Peyer's patch (tissue), 4 donors: ENCODE measurements at regions not wholly inside any gene's neighbourhood (a gene's known extent, or its start where the extent isn't known, plus 50 kb on each side); places are given as distances from the start of the nearest gene placed in this dataset.

Experiments used
- POLR2A ChIP-seq, 2 donors: fragments of 450-650 bp; IDR thresholded peaks; one replicate each; pipeline ENCODE4 v1.5.1; 2017; ENCODE audit warnings: antibody characterized with exemption in 2 of 2, mild to moderate bottlenecking in 2 of 2, moderate library complexity in 2 of 2
- TF ChIP-seq, protein P1 (sequence below), 6 experiments: fragments of 450-650 bp in 4 of 6; fragments of 200-600 bp in 2 of 6; sonication (generic) in 1 of 6; IDR thresholded peaks; one replicate each; pipeline ENCODE4 v1.5.1; 2017 to 2019; ENCODE audit warnings: antibody characterized with exemption in 6 of 6, mild to moderate bottlenecking in 3 of 6, moderate library complexity in 1 of 6

- TF ChIP-seq, protein P1, sequence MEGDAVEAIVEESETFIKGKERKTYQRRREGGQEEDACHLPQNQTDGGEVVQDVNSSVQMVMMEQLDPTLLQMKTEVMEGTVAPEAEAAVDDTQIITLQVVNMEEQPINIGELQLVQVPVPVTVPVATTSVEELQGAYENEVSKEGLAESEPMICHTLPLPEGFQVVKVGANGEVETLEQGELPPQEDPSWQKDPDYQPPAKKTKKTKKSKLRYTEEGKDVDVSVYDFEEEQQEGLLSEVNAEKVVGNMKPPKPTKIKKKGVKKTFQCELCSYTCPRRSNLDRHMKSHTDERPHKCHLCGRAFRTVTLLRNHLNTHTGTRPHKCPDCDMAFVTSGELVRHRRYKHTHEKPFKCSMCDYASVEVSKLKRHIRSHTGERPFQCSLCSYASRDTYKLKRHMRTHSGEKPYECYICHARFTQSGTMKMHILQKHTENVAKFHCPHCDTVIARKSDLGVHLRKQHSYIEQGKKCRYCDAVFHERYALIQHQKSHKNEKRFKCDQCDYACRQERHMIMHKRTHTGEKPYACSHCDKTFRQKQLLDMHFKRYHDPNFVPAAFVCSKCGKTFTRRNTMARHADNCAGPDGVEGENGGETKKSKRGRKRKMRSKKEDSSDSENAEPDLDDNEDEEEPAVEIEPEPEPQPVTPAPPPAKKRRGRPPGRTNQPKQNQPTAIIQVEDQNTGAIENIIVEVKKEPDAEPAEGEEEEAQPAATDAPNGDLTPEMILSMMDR (IDR thresholded peaks at IDR 0.05): no peak
- TF ChIP-seq POLR2A (IDR thresholded peaks at IDR 0.05): no peak
Observed at GRCh38 chr12:97324471-97324870, 138.1 kb upstream of the RMST start.
